HEK293T (cell line): ENCODE measurements at regions not wholly inside any gene's neighbourhood (a gene's known extent, or its start where the extent isn't known, plus 50 kb on each side); places are given as distances from the start of the nearest gene placed in this dataset.

Experiments
- CTCF ChIA-PET: fragments of 350-600 bp; formaldehyde crosslinking; extraction: SDS; loops from one replicate; lab custom pipeline; 2021; ENCODE audit warnings: antibody characterized with exemption, inconsistent platforms; lab: Yijun Ruan, JAX
- POLR2A ChIA-PET: fragments of 350-600 bp; formaldehyde crosslinking; extraction: SDS; loops from one replicate; lab custom pipeline; 2020; ENCODE audit warnings: antibody characterized with exemption, inconsistent platforms; lab: Yijun Ruan, JAX
- DNase-seq: peaks from one replicate; pipeline ENCODE4 v3.0.0; 2012; ENCODE audit warnings: mixed read lengths; ENCODE audit errors: extremely low spot score
- ARNT ChIP-seq: fragments of 450-650 bp; IDR thresholded peaks from 2 replicates; pipeline ENCODE4 v1.6.1; 2017; ENCODE audit warnings: mild to moderate bottlenecking
- BHLHE40 ChIP-seq: fragments of 450-650 bp; IDR thresholded peaks from 2 replicates; pipeline ENCODE4 v1.6.1; 2016; ENCODE audit warnings: mild to moderate bottlenecking, moderate library complexity, borderline replicate concordance
- CTBP1 ChIP-seq: fragments of 450-650 bp; IDR thresholded peaks from 2 replicates; pipeline ENCODE4 v1.6.1; 2016; ENCODE audit warnings: borderline replicate concordance
- ELF4 ChIP-seq: fragments of 450-650 bp; IDR thresholded peaks from 2 replicates; pipeline ENCODE4 v1.6.1; 2017; ENCODE audit warnings: antibody characterized with exemption
- FOXA1 ChIP-seq: fragments of 450-650 bp; IDR thresholded peaks from 2 replicates; pipeline ENCODE4 v1.6.1; 2016; ENCODE audit warnings: mild to moderate bottlenecking
- FOXK2 ChIP-seq: fragments of 450-650 bp; IDR thresholded peaks from 2 replicates; pipeline ENCODE4 v1.6.1; 2016; ENCODE audit warnings: mild to moderate bottlenecking
- FOXM1 ChIP-seq: fragments of 450-650 bp; IDR thresholded peaks from 2 replicates; pipeline ENCODE4 v1.6.1; 2017; ENCODE audit warnings: mild to moderate bottlenecking, borderline replicate concordance
- HDGF ChIP-seq: fragments of 450-650 bp; IDR thresholded peaks from 2 replicates; pipeline ENCODE4 v1.6.1; 2017; ENCODE audit warnings: antibody characterized with exemption, borderline replicate concordance
- L3MBTL2 ChIP-seq: fragments of 450-650 bp; conservative IDR thresholded peaks from 2 replicates; pipeline ENCODE4 v1.6.1; 2016; ENCODE audit warnings: mild to moderate bottlenecking
- LEF1 ChIP-seq: fragments of 450-650 bp; IDR thresholded peaks from 2 replicates; pipeline ENCODE4 v1.6.1; 2017; ENCODE audit warnings: mild to moderate bottlenecking, borderline replicate concordance
- NFRKB ChIP-seq: fragments of 450-650 bp; IDR thresholded peaks from 2 replicates; pipeline ENCODE4 v1.6.1; 2016; ENCODE audit warnings: mild to moderate bottlenecking, moderate library complexity
- PKNOX1 ChIP-seq: fragments of 450-650 bp; IDR thresholded peaks from 2 replicates; pipeline ENCODE4 v1.6.1; 2016
- SP1 ChIP-seq: fragments of 450-650 bp; IDR thresholded peaks from 2 replicates; pipeline ENCODE4 v1.6.1; 2017
- SUZ12 ChIP-seq: fragments of 450-650 bp; IDR thresholded peaks from 2 replicates; pipeline ENCODE4 v1.6.1; 2016; ENCODE audit warnings: mild to moderate bottlenecking
- TARDBP ChIP-seq: fragments of 450-650 bp; IDR thresholded peaks from 2 replicates; pipeline ENCODE4 v1.6.1; 2016
- ZNF384 ChIP-seq: fragments of 450-650 bp; IDR thresholded peaks from 2 replicates; pipeline ENCODE4 v1.6.1; 2016

- ChIA-PET POLR2A (no interaction called here), CTCF (no interaction called here)
- DNase-seq = no peak
- no peak for TF ChIP-seq ARNT
- no peak for TF ChIP-seq FOXM1
- no peak for TF ChIP-seq FOXA1
- no peak for TF ChIP-seq TARDBP
- no peak for TF ChIP-seq BHLHE40
- no peak for TF ChIP-seq NFRKB
- TF ChIP-seq FOXK2 = no peak
- no peak for TF ChIP-seq CTBP1
- no peak for TF ChIP-seq L3MBTL2
- no peak for TF ChIP-seq ELF4
- no peak for TF ChIP-seq LEF1
- TF ChIP-seq PKNOX1 = no peak
These were observed 775.8 kb downstream of the MAFB start for GRCh38 chr20:39913274-39913673.

GRCh38 chr20:39911497-39911896 lies 777.5 kb downstream of the MAFB start:
- TF ChIP-seq FOXK2 = no peak
- no peak for TF ChIP-seq SUZ12
- no peak for TF ChIP-seq NFRKB
- no peak for TF ChIP-seq CTBP1
- TF ChIP-seq PKNOX1 = no peak
- CTCF ChIA-PET = no interaction called here
- POLR2A ChIA-PET = no interaction called here
- no peak for DNase-seq

- POLR2A ChIA-PET = no interaction called here
- no peak for DNase-seq
- CTCF ChIA-PET = no interaction called here
- TF ChIP-seq ELF4 (no peak), ARNT (no peak), NFRKB (no peak), HDGF (no peak), FOXK2 (no peak)
These were observed 778.5 kb downstream of the MAFB start for GRCh38 chr20:39910536-39910935.

- CTCF ChIA-PET = no interaction called here
- DNase-seq = no peak
- POLR2A ChIA-PET = no interaction called here
These were observed 779.6 kb downstream of the MAFB start for GRCh38 chr20:39909447-39909846.

GRCh38 chr20:39904476-39905112 lies 784.4 kb downstream of the MAFB start:
- POLR2A ChIA-PET = no interaction called here
- CTCF ChIA-PET = no interaction called here
- TF ChIP-seq LEF1 = no peak
- DNase-seq = no peak

More at GRCh38 chr20:39909447-39909846, 779.6 kb downstream of the MAFB start:
- TF ChIP-seq TARDBP (no peak), FOXM1 (no peak), NFRKB (no peak), L3MBTL2 (no peak)

- TF ChIP-seq CTBP1 (no peak), LEF1 (no peak), ELF4 (no peak), SP1 (no peak), FOXK2 (no peak)
- DNase-seq = no peak
- ChIA-PET POLR2A (no interaction called here), CTCF (no interaction called here)
These were observed 785.1 kb downstream of the MAFB start for GRCh38 chr20:39903806-39904465.

GRCh38 chr20:39899881-39900280 lies 789.2 kb downstream of the MAFB start:
- ChIA-PET CTCF (no interaction called here), POLR2A (no interaction called here)
- TF ChIP-seq LEF1 (no peak), FOXK2 (no peak), TARDBP (no peak), FOXM1 (no peak), ZNF384 (no peak), SP1 (no peak), SUZ12 (no peak), NFRKB (no peak), BHLHE40 (no peak), PKNOX1 (no peak)
- DNase-seq = no peak

GRCh38 chr20:39898467-39898852 lies 790.6 kb downstream of the MAFB start:
- POLR2A ChIA-PET = no interaction called here
- CTCF ChIA-PET = no interaction called here
- no peak for TF ChIP-seq TARDBP
- no peak for TF ChIP-seq PKNOX1
- TF ChIP-seq NFRKB = no peak
- TF ChIP-seq BHLHE40 = no peak
- no peak for TF ChIP-seq ELF4
- no peak for TF ChIP-seq LEF1
- no peak for TF ChIP-seq FOXA1
- TF ChIP-seq CTBP1 = no peak
- TF ChIP-seq HDGF = no peak
- DNase-seq = no peak
